K562 (cell line): ENCODE measurements at regions not wholly inside any gene's neighbourhood (a gene's known extent, or its start where the extent isn't known, plus 50 kb on each side); places are given as distances from the start of the nearest gene placed in this dataset.

Experiments used
- ATAC-seq: fragments of 200-7000 bp; cut with Tn5 transposase; 3 replicates; pipeline ENCODE4 v1.9.1; 2020; ENCODE audit warnings: moderate library complexity
- BruUV-seq: library from RNA; stranded (reverse); fragments of 400-500 nt; replicated peaks from 2 replicates; lab custom pipeline; 2021; lab: Mats Ljungman, UMichigan
- CTCF ChIA-PET: fragments of 300-600 bp; formaldehyde crosslinking; extraction: SDS; loops from one replicate; lab custom pipeline; 2021; ENCODE audit warnings: low intra/inter-chr PET ratio; lab: Yijun Ruan, JAX
- POLR2A ChIA-PET: fragments of 300-600, 350-650 bp; sonication (Branson Sonifier 250); formaldehyde crosslinking; extraction: SDS; loops from one replicate; lab custom pipeline; 2021; ENCODE audit warnings: antibody characterized with exemption, inconsistent platforms; lab: Yijun Ruan, JAX
- DNase-seq, 4 experiments: peaks; one replicate each; pipeline versions ENCODE4 v3.0.0 to v3.0.0-alpha.2; 2011 to 2018; ENCODE audit warnings: low spot score in 3 of 4, mixed read lengths in 3 of 4; ENCODE audit errors: extremely low read depth in 1 of 4
- FAIRE-seq: peaks from 2 replicates; lab custom pipeline; 2011; peaks lifted over from hg19 to GRCh38; lab: Jason Lieb, UNC
- H2AFZ ChIP-seq: 2 replicates; pipeline ENCODE4 v1.6.0; 2011; ENCODE audit warnings: low read depth, low read length, control low read depth, inconsistent platforms
- H3K27ac ChIP-seq: fragments of 200-600 bp; 3 replicates; pipeline ENCODE4 v1.8.0; 2011; ENCODE audit warnings: low read depth, mild to moderate bottlenecking, control low read depth, inconsistent platforms, low read length, moderate library complexity, mixed read lengths; ENCODE audit errors: extremely low read depth
- H3K27me3 ChIP-seq, 2 experiments: fragments of 300-600 bp in 1 of 2; 2 replicates in 1 of 2; 3 replicates in 1 of 2; pipeline versions ENCODE4 v1.6.0 to v1.8.0; 2011; ENCODE audit warnings: inconsistent platforms in 2 of 2, low read length in 2 of 2, mild to moderate bottlenecking in 1 of 2, mixed read lengths in 1 of 2, moderate library complexity in 1 of 2; ENCODE audit not compliant: control insufficient read depth in 2 of 2, insufficient read depth in 2 of 2
- H3K36me3 ChIP-seq: fragments of 300-600 bp; 3 replicates; pipeline ENCODE4 v1.8.0; 2011; ENCODE audit warnings: mild to moderate bottlenecking, low read length, inconsistent platforms; ENCODE audit not compliant: control insufficient read depth, insufficient read depth
- H3K4me1 ChIP-seq, 2 experiments: fragments of 200-600 bp in 1 of 2; replicated peaks in 1 of 2; 2 replicates in 1 of 2; 3 replicates in 1 of 2; pipeline versions ENCODE4 v1.5.1 to v1.8.0; 2011; ENCODE audit warnings: inconsistent platforms in 2 of 2, low read length in 2 of 2, mild to moderate bottlenecking in 1 of 2, mixed read lengths in 1 of 2, moderate library complexity in 1 of 2; ENCODE audit not compliant: control insufficient read depth in 2 of 2, insufficient read depth in 2 of 2
- H3K4me2 ChIP-seq: 2 replicates; pipeline ENCODE4 v1.6.1; 2011; ENCODE audit warnings: low read length, control low read depth, inconsistent platforms, mixed read lengths; ENCODE audit not compliant: insufficient read depth
- H3K4me3 ChIP-seq: fragments of 200-600 bp; sonication (generic), shearing (Covaris generic); 2 replicates; pipeline ENCODE4 v1.5.1; 2016; ENCODE audit warnings: control low read depth, inconsistent platforms
- H3K79me2 ChIP-seq: fragments of 200-600 bp; 3 replicates; pipeline ENCODE4 v1.8.0; 2011; ENCODE audit warnings: low read length, inconsistent platforms; ENCODE audit not compliant: control insufficient read depth, insufficient read depth
- H3K9ac ChIP-seq, 2 experiments: 2 replicates each; pipeline versions ENCODE4 v1.6.0 to v1.6.1; 2011; ENCODE audit warnings: low read depth in 2 of 2, low read length in 2 of 2, control low read depth in 1 of 2, inconsistent platforms in 1 of 2, mild to moderate bottlenecking in 1 of 2, mixed read lengths in 1 of 2; ENCODE audit not compliant: insufficient read depth in 1 of 2
- H3K9me1 ChIP-seq: one replicate; pipeline ENCODE4 v1.6.0; 2011; ENCODE audit warnings: inconsistent platforms, mild to moderate bottlenecking, low read length, moderate library complexity; ENCODE audit not compliant: control insufficient read depth, insufficient read depth
- H3K9me3 ChIP-seq: replicated peaks from 2 replicates; pipeline ENCODE4 v1.5.1; 2011; ENCODE audit warnings: low read depth, low read length, inconsistent platforms; ENCODE audit not compliant: control insufficient read depth, insufficient read depth
- H4K20me1 ChIP-seq: replicated peaks from 2 replicates; pipeline ENCODE4 v1.6.1; 2011; ENCODE audit warnings: low read length, inconsistent platforms, mixed read lengths; ENCODE audit not compliant: control insufficient read depth, insufficient read depth
- BCOR ChIP-seq: fragments of 450-650 bp; IDR thresholded peaks from 2 replicates; pipeline ENCODE4 v1.6.1; 2016
- GATAD2A ChIP-seq: fragments of 450-650 bp; IDR thresholded peaks from 2 replicates; pipeline ENCODE4 v1.6.1; 2017
- KLF1 ChIP-seq: fragments of 450-650 bp; IDR thresholded peaks from 2 replicates; pipeline ENCODE4 v1.6.1; 2016; ENCODE audit warnings: missing genetic modification characterization, missing compliant biosample characterization
- KLF10 ChIP-seq: fragments of 250-450 bp; sonication (Bioruptor Pico); IDR thresholded peaks from 2 replicates; pipeline ENCODE4 v1.6.1; 2021; ENCODE audit warnings: matching md5 sums
- MYNN ChIP-seq, 2 experiments: sonication (generic); formaldehyde crosslinking in 1 of 2; IDR thresholded peaks; 2 replicates each; pipeline versions ENCODE4 v1.5.0 to v1.6.1; 2016 to 2020; ENCODE audit warnings: antibody characterized with exemption in 1 of 2, missing genetic modification reagents in 1 of 2
- PPARD ChIP-seq: fragments of 250-450 bp; sonication (Bioruptor Pico); IDR thresholded peaks from 2 replicates; pipeline ENCODE4 v1.8.0; 2022; ENCODE audit warnings: inconsistent platforms, mild to moderate bottlenecking, moderate library complexity
- ZFX ChIP-seq: sonication (generic); formaldehyde crosslinking; IDR thresholded peaks from 2 replicates; pipeline ENCODE4 v1.8.0; 2022; ENCODE audit warnings: mild to moderate bottlenecking, missing genetic modification reagents, moderate library complexity
- ZNF583 ChIP-seq: fragments of 250-450 bp; sonication (Bioruptor Pico); IDR thresholded peaks from 2 replicates; pipeline ENCODE4 v1.4.0; 2020
- ZNF586 ChIP-seq: fragments of 450-650 bp; formaldehyde crosslinking; conservative IDR thresholded peaks from 2 replicates; pipeline ENCODE4 v1.4.0; 2020; ENCODE audit warnings: mild to moderate bottlenecking, moderate library complexity
- ZNF764 ChIP-seq: fragments of 250-450 bp; sonication (Bioruptor Pico); IDR thresholded peaks from 2 replicates; pipeline ENCODE4 v1.4.0; 2020; ENCODE audit warnings: low read depth, mild to moderate bottlenecking, moderate library complexity
- whole genome bisulfite sequencing: fragments of 100-300 bp; shearing (Covaris generic); methylation state at CpG from one replicate; pipeline ENCODE4 v1.1.6; 2016; ENCODE audit warnings: low coverage, mixed read lengths; ENCODE audit not compliant: insufficient coverage; ENCODE audit errors: missing lambda C conversion rate; 5-methylcytosine and 5-hydroxymethylcytosine counted together
- in situ Hi-C: fragments of 300-500 bp; cut with MboI; formaldehyde crosslinking; loops from 4 replicates; pipeline ENCODE4 v1.15.0; 2018; ENCODE audit warnings: inconsistent platforms, mixed read lengths
- intact Hi-C: fragments of 100-400 bp; cut with micrococcal nuclease; formaldehyde crosslinking; loops from 2 replicates; pipeline ENCODE4 v1.14.2; 2022
- TF ChIP-seq, protein P1 (sequence below): fragments of 450-650 bp; IDR thresholded peaks from 2 replicates; pipeline ENCODE4 v1.6.1; 2016; ENCODE audit warnings: low read depth, mild to moderate bottlenecking, moderate library complexity
- TF ChIP-seq, protein P2 (sequence below): fragments of 450-650 bp; IDR thresholded peaks from 2 replicates; pipeline ENCODE4 v1.6.1; 2016

DNA sequence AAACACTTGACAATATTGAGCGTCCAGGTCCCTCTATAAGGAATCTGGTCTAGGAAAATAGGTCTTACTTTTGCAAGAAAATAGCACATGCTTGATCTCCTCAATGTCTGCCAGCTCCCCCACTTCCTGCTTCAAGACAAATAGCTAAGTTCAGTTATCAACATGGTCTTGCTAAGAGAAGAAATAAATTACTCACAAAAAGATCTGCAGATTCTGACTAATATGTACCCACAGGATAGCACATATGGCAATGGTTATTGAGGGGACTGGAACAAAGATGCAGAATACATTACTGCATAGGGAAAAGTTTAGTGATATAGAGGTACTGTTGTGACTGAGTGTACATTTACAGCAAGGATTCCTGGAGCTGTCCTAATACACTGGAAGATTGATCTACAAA, 457.5 kb upstream of the GRID2 start:
- no peak overlapping the region for H3K4me3 ChIP-seq
- no peak overlapping the region for H2AFZ ChIP-seq
- no peak overlapping the region for H3K4me2 ChIP-seq
- no peak overlapping the region for H3K27ac ChIP-seq
- H3K36me3 ChIP-seq: no peaks in the 10 kb centered on the region
- no peaks in the 10 kb centered on the region for H3K4me1 ChIP-seq
- in situ Hi-C loops (no loop called here), intact Hi-C loops (no loop called here)
- no peaks in the 10 kb centered on the region for H3K79me2 ChIP-seq
- CTCF ChIA-PET: no interaction called here
- TF ChIP-seq ZFX (no peak), MYNN (IDR thresholded peaks at IDR 0.05) (no peak), MYNN (CRISPR knock-in tag; IDR thresholded peaks at IDR 0.05) (no peak), GATAD2A (no peak), PPARD (CRISPR knock-in tag) (no peak), KLF1 (tag) (no peak), ZNF586 (no peak), ZNF764 (CRISPR knock-in tag) (no peak), BCOR (no peak), KLF10 (no peak), ZNF583 (no peak)
- TF ChIP-seq, protein P1, sequence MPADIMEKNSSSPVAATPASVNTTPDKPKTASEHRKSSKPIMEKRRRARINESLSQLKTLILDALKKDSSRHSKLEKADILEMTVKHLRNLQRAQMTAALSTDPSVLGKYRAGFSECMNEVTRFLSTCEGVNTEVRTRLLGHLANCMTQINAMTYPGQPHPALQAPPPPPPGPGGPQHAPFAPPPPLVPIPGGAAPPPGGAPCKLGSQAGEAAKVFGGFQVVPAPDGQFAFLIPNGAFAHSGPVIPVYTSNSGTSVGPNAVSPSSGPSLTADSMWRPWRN: no peak
- TF ChIP-seq, protein P2, sequence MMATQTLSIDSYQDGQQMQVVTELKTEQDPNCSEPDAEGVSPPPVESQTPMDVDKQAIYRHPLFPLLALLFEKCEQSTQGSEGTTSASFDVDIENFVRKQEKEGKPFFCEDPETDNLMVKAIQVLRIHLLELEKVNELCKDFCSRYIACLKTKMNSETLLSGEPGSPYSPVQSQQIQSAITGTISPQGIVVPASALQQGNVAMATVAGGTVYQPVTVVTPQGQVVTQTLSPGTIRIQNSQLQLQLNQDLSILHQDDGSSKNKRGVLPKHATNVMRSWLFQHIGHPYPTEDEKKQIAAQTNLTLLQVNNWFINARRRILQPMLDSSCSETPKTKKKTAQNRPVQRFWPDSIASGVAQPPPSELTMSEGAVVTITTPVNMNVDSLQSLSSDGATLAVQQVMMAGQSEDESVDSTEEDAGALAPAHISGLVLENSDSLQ: no peak
- POLR2A ChIA-PET: no interaction called here
- no TSS peak for BruUV-seq
- WGBS: 0% methylated on average over 1 of the region's 1 CpG
- no peak overlapping the region for H3K9ac ChIP-seq
- DNase-seq: no peak
- no peaks in the 10 kb centered on the region for H3K27me3 ChIP-seq
- ATAC-seq: no peak
- no peaks in the 10 kb centered on the region for H3K9me1 ChIP-seq
- no peaks in the 10 kb centered on the region; the same call in 1 of the 2 replicates for H3K9me3 ChIP-seq
- no peak for FAIRE-seq
- H4K20me1 ChIP-seq: no peaks in the 10 kb centered on the region
